CD4-positive, alpha-beta T cell (primary cell): ENCODE measurements at regions not wholly inside any gene's neighbourhood (a gene's known extent, or its start where the extent isn't known, plus 50 kb on each side); places are given as distances from the start of the nearest gene placed in this dataset.

ENCODE experiments used
- ATAC-seq: fragments of 200-7000 bp; cut with Tn5 transposase; one replicate; pipeline ENCODE4 v1.10.0; 2022; ENCODE audit warnings: mild to moderate bottlenecking; ENCODE audit not compliant: poor library complexity
- CTCF ChIA-PET: fragments of 350-600 bp; sonication (Branson Sonifier 250); formaldehyde crosslinking; loops from one replicate; lab custom pipeline; 2021; ENCODE audit warnings: antibody characterized with exemption, inconsistent platforms; lab: Charles Lee
- POLR2A ChIA-PET: fragments of 350-600 bp; sonication (Branson Sonifier 250); formaldehyde crosslinking; loops from one replicate; lab custom pipeline; 2021; ENCODE audit warnings: antibody characterized with exemption, inconsistent platforms; lab: Charles Lee
- DNase-seq, 14 experiments: peaks; one replicate each; pipeline ENCODE4 v3.0.0-alpha.2; 2013 to 2020; ENCODE audit warnings: mixed read lengths in 2 of 14
- H3K27ac ChIP-seq, 2 donors: one replicate each; pipeline versions ENCODE4 v1.5.1 to v1.7.0; 2013; ENCODE audit warnings: low read length in 2 of 2, low read depth in 1 of 2, mild to moderate bottlenecking in 1 of 2
- H3K27me3 ChIP-seq, 2 experiments: 1 replicate in 1 of 2; 2 replicates in 1 of 2; pipeline versions ENCODE4 v1.6.1 to v1.7.0; 2013; ENCODE audit warnings: low read length in 2 of 2, control low read depth in 1 of 2, mild to moderate bottlenecking in 1 of 2, moderate library complexity in 1 of 2; ENCODE audit not compliant: insufficient read depth in 2 of 2, control insufficient read depth in 1 of 2
- H3K36me3 ChIP-seq: one replicate; pipeline ENCODE4 v1.6.1; 2013; ENCODE audit warnings: low read length, control low read depth; ENCODE audit not compliant: insufficient read depth
- H3K4me1 ChIP-seq: one replicate; pipeline ENCODE4 v1.6.1; 2013; ENCODE audit warnings: low read length, control low read depth; ENCODE audit not compliant: insufficient read depth
- H3K4me3 ChIP-seq: one replicate; pipeline ENCODE4 v1.5.1; 2013; ENCODE audit warnings: mild to moderate bottlenecking, low read length, moderate library complexity
- H3K9me3 ChIP-seq, 2 experiments: 1 replicate in 1 of 2; 2 replicates in 1 of 2; pipeline versions ENCODE4 v1.6.1 to v1.7.0; 2013; ENCODE audit warnings: low read length in 2 of 2, mild to moderate bottlenecking in 2 of 2, control low read depth in 1 of 2, moderate library complexity in 1 of 2; ENCODE audit not compliant: control insufficient read depth in 1 of 2, insufficient read depth in 1 of 2
- H3K27ac Mint-ChIP-seq: one replicate; pipeline ENCODE4 v1.8.0; 2020; ENCODE audit warnings: mixed read lengths
- H3K27me3 Mint-ChIP-seq: one replicate; pipeline ENCODE4 v1.8.0; 2021; ENCODE audit warnings: mixed read lengths
- H3K36me3 Mint-ChIP-seq: one replicate; pipeline ENCODE4 v1.8.0; 2021; ENCODE audit warnings: low read depth, mixed read lengths
- H3K4me1 Mint-ChIP-seq: one replicate; pipeline ENCODE4 v1.8.0; 2021; ENCODE audit warnings: low read depth, mixed read lengths
- H3K4me3 Mint-ChIP-seq: one replicate; pipeline ENCODE4 v1.8.0; 2020; ENCODE audit warnings: mild to moderate bottlenecking, mixed read lengths
- H3K9me3 Mint-ChIP-seq: one replicate; pipeline ENCODE4 v1.8.0; 2020; ENCODE audit warnings: mixed read lengths
- CTCF ChIP-seq: fragments of 200-600 bp; IDR thresholded peaks from one replicate; pipeline ENCODE4 v1.8.0; 2022; ENCODE audit warnings: antibody characterized with exemption, mild to moderate bottlenecking
- intact Hi-C, 2 experiments: fragments of 100-400 bp; cut with DNase I in 1 of 2; cut with micrococcal nuclease in 1 of 2; formaldehyde crosslinking; loops; one replicate each; pipeline versions ENCODE4 v1.15.1 to v1.9.0; 2023 to 2025; cut with DNase I, micrococcal nuclease

- H3K4me1 Mint-ChIP-seq = no peaks in the 10 kb centered on the region
- H3K4me3 ChIP-seq = no peak overlapping the region
- no peaks in the 10 kb centered on the region for H3K27me3 Mint-ChIP-seq
- no peak for TF ChIP-seq CTCF
- H3K27me3 ChIP-seq = no peaks in the 10 kb centered on the region
- H3K36me3 Mint-ChIP-seq = no peaks in the 10 kb centered on the region
- no peak overlapping the region for H3K27ac Mint-ChIP-seq
- no peak for ATAC-seq
- no peak for DNase-seq
- CTCF ChIA-PET = no interaction called here
- no peaks in the 10 kb centered on the region for H3K36me3 ChIP-seq
- no peaks in the 10 kb centered on the region for H3K9me3 Mint-ChIP-seq
- intact Hi-C loops = no loop called here
- H3K9me3 ChIP-seq = no peaks in the 10 kb centered on the region
- H3K4me3 Mint-ChIP-seq = no peak overlapping the region
- no peaks in the 10 kb centered on the region for H3K4me1 ChIP-seq
- POLR2A ChIA-PET = no interaction called here
- H3K27ac ChIP-seq = no peak overlapping the region
Measured at GRCh38 chr10:83649471-83649870, 489.8 kb upstream of the GHITM start.

- Mint-ChIP-seq H3K27ac (no peak overlapping the region), H3K4me1 (no peaks in the 10 kb centered on the region), H3K9me3 (peaks cover 2% of the 10 kb centered on the region), H3K27me3 (no peaks in the 10 kb centered on the region), H3K36me3 (no peaks in the 10 kb centered on the region), H3K4me3 (no peak overlapping the region)
- H3K9me3 ChIP-seq = peaks cover 0 to 10% of the 10 kb centered on the region in 2 experiments
- POLR2A ChIA-PET = no interaction called here
- no peaks in the 10 kb centered on the region for H3K27me3 ChIP-seq
- DNase-seq (no peak), ATAC-seq (no peak)
- TF ChIP-seq CTCF = no peak
- H3K4me1 ChIP-seq = peaks cover 3% of the 10 kb centered on the region
- no peak overlapping the region for H3K4me3 ChIP-seq
- CTCF ChIA-PET = no interaction called here
- no peaks in the 10 kb centered on the region for H3K36me3 ChIP-seq
- no peak overlapping the region for H3K27ac ChIP-seq
- intact Hi-C loops = no loop called here
Measured at GRCh38 chr10:83654689-83655088, 484.6 kb upstream of the GHITM start.

- Mint-ChIP-seq H3K9me3 (peaks cover 2% of the 10 kb centered on the region), H3K4me3 (no peak overlapping the region), H3K27ac (no peak overlapping the region), H3K27me3 (no peaks in the 10 kb centered on the region), H3K36me3 (no peaks in the 10 kb centered on the region), H3K4me1 (no peaks in the 10 kb centered on the region)
- ATAC-seq = no peak
- no peaks in the 10 kb centered on the region for H3K27me3 ChIP-seq
- peaks cover 0 to 10% of the 10 kb centered on the region in 2 experiments for H3K9me3 ChIP-seq
- DNase-seq = no peak
- no peak for TF ChIP-seq CTCF
- peaks cover 3% of the 10 kb centered on the region for H3K4me1 ChIP-seq
- H3K36me3 ChIP-seq = no peaks in the 10 kb centered on the region
- no peak overlapping the region for H3K27ac ChIP-seq
- POLR2A ChIA-PET = no interaction called here
- H3K4me3 ChIP-seq = no peak overlapping the region
- intact Hi-C loops = no loop called here
- CTCF ChIA-PET = no interaction called here
Measured at GRCh38 chr10:83656924-83657323, 482.4 kb upstream of the GHITM start.
